Endothelial cell of umbilical vein (primary cell): ENCODE measurements at regions not wholly inside any gene's neighbourhood (a gene's known extent, or its start where the extent isn't known, plus 50 kb on each side); places are given as distances from the start of the nearest gene placed in this dataset.

ENCODE experiments used
- EZH2 ChIP-seq: IDR thresholded peaks from 2 replicates; pipeline ENCODE4 v1.6.1; 2012; ENCODE audit warnings: borderline replicate concordance, low read depth, mild to moderate bottlenecking, moderate library complexity, low read length, inconsistent platforms; ENCODE audit not compliant: severe bottlenecking
- JUN ChIP-seq: IDR thresholded peaks from 2 replicates; pipeline ENCODE4 v1.6.1; 2011; ENCODE audit warnings: borderline replicate concordance, low read depth; ENCODE audit not compliant: insufficient read length, insufficient read depth
- MYC ChIP-seq: IDR thresholded peaks from one replicate; pipeline ENCODE4 v1.6.1; 2011; ENCODE audit warnings: mild to moderate bottlenecking, low read depth, low read length
- POLR2A ChIP-seq: IDR thresholded peaks from 2 replicates; pipeline ENCODE4 v1.6.1; 2012; ENCODE audit warnings: low read depth, mild to moderate bottlenecking, control low read depth, low read length
- POLR2AphosphoS5 ChIP-seq: IDR thresholded peaks from 2 replicates; pipeline ENCODE4 v1.6.1; 2012; ENCODE audit warnings: low read depth, mild to moderate bottlenecking, control low read depth, low read length, moderate library complexity; ENCODE audit not compliant: insufficient read depth
- TF ChIP-seq, protein P1 (sequence below), 2 donors: IDR thresholded peaks; 1 replicate in 1 of 2; 2 replicates in 1 of 2; pipeline ENCODE4 v1.5.1; 2011; ENCODE audit warnings: low read length in 2 of 2, mild to moderate bottlenecking in 2 of 2, moderate library complexity in 2 of 2, control low read depth in 1 of 2, inconsistent platforms in 1 of 2, low read depth in 1 of 2; ENCODE audit not compliant: insufficient read depth in 1 of 2; ENCODE audit errors: extremely low read depth in 1 of 2
- TF ChIP-seq, protein P2 (sequence below): IDR thresholded peaks from 2 replicates; pipeline ENCODE4 v1.6.1; 2011; ENCODE audit not compliant: insufficient read depth, insufficient read length

DNA sequence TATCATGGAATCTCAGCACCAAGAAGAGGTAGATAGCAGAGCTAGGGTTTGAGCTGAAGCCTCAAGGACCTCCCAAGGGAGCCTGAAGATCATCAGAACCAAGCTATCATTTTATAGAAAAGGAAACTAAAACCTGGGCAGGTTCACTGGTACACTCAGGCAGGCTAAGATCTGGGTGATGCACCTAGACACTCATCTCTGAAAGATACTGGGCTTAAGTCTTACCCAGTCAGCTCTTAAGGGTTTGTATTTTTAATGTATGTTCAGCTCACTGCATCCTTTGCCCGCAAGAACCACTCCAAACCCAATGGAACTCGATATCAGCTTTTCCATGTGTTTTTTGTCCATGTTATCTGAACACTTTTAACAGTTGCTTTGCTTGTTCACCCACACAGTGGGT, 78.0 kb upstream of the SLC22A16 start:
- TF ChIP-seq EZH2: no peak
- TF ChIP-seq, protein P1, sequence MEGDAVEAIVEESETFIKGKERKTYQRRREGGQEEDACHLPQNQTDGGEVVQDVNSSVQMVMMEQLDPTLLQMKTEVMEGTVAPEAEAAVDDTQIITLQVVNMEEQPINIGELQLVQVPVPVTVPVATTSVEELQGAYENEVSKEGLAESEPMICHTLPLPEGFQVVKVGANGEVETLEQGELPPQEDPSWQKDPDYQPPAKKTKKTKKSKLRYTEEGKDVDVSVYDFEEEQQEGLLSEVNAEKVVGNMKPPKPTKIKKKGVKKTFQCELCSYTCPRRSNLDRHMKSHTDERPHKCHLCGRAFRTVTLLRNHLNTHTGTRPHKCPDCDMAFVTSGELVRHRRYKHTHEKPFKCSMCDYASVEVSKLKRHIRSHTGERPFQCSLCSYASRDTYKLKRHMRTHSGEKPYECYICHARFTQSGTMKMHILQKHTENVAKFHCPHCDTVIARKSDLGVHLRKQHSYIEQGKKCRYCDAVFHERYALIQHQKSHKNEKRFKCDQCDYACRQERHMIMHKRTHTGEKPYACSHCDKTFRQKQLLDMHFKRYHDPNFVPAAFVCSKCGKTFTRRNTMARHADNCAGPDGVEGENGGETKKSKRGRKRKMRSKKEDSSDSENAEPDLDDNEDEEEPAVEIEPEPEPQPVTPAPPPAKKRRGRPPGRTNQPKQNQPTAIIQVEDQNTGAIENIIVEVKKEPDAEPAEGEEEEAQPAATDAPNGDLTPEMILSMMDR (IDR thresholded peaks at IDR 0.05; ENCODE audit: extremely low read depth in 1 of 2, insufficient read depth in 1 of 2, low read depth in 1 of 2, low read length in 2 of 2): no peak
- no peak for TF ChIP-seq POLR2A
- TF ChIP-seq POLR2AphosphoS5: no peak
- TF ChIP-seq, protein P2, sequence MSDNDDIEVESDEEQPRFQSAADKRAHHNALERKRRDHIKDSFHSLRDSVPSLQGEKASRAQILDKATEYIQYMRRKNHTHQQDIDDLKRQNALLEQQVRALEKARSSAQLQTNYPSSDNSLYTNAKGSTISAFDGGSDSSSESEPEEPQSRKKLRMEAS: no peak
- TF ChIP-seq MYC: no peak
- no peak for TF ChIP-seq JUN
